ENCODE measurements at regions not wholly inside any gene's neighbourhood (a gene's known extent, or its start where the extent isn't known, plus 50 kb on each side); places are given as distances from the start of the nearest gene placed in this dataset.

DNA sequence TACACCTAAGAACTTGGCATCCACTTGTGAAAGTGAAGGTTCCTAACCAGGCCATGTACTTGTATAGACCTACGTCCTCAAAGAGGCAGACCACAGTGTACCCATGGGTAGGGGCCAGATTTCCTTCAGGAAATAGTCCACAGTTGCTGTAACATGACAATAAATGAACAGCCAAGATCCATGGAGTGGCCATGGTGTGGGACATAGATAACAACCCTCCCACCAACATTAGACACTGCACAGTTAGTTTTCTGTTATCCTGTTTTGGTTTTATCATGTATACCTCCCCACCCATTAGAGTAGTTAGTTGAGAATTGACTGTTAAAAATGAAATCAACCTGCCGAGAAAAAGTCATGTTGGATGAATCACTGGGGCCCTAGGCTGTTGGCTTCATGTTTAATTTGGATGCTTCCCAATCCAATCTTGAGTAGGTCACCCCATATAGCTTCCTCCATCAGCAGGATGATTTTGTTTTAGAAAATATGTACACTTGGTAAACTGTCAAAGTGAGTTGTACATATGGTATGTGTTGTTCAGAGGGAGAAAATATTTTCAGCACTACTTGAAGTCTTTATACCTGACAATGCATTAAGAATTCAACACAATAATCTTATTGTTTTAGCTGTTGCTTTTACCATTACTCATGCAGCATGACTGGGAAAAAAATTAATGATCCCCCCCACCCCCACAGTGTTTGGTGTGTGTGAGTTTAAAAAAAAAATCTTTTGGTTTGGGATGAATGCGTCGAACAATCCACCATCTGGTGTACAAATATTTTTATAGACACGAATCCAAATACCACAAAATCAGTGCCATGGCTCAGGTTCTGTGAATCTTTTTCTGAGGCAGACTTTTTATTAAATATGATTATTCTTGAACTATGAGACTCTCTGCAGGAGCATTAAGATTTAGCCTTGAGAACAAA is 88.3 kb upstream of the ARHGAP29 start:
- peak; percentile 90 for DNase-seq (ENCODE audit: low spot score)

DNA sequence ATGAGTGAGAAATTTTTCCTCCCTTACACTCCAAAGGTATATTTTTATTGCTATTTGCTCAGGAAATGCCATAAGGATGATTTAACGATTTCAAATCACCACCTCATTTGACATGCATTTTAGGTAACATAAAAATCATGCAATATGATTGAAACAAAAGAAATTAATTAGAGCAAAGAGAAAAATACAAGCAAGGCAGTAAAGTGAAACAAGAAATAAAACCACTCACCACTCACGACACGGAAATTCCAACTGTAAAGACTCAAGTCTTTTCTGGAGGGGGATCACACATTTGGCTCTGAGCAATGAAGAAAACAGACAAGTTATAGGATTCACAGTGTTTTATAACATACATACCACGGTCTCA is 86.8 kb upstream of the ARHGAP29 start:
- DNase-seq (ENCODE audit: low spot score): peak; percentile 19

- no peak for DNase-seq (ENCODE audit: low spot score)
Measured at GRCh38 chr1:94323311-94324177, 86.2 kb upstream of the ARHGAP29 start.

DNA sequence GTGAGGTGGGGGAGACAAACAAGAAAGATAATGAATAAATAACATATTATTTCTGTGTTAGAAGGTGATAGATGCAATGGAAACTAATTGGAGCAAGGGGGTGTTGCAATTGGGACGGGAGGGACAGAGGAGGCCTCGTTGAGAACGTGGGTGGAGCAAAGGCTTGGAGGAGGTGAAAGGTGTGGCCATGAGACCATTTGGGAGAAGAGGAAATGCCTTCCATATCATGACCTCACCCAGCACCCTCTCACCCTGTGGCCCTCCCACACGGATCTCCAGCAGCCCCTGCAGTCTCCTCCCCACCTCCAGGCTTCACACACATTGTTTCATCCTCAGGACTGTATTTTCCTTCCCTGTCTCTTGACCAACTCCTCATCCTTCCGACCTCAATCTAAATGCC is 85.3 kb upstream of the ARHGAP29 start:
- DNase-seq (ENCODE audit: low spot score): no peak

DNA sequence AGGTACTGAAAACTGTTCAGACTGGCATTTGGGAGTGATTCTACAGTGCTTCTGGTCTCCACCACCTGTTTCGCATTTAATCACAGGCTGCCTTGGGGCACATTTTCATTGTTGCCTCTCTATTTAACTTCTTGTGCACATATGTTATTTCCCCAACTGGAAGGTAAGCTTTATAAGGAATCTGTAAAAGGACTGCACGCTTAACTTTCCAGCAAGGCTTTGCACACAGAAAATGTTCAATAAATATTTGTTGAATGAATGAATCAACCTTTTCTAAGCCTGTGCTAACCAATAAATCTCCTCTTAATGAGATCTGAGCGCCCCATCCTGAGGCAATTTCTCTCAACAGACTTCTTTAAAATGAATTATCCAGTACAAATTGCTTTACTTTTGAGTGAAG is 84.3 kb upstream of the ARHGAP29 start:
- DNase-seq (ENCODE audit: low spot score): no peak

- no peak for DNase-seq (ENCODE audit: low spot score)
Measured at GRCh38 chr1:94319319-94320102, 82.1 kb upstream of the ARHGAP29 start.

GRCh38 chr1:94318505-94319030 is 81.2 kb upstream of the ARHGAP29 start:
- DNase-seq (ENCODE audit: low spot score): no peak

- no peak for DNase-seq (ENCODE audit: low spot score)
Measured at GRCh38 chr1:94317790-94318188, 80.4 kb upstream of the ARHGAP29 start.

GRCh38 chr1:94316836-94317789 is 79.7 kb upstream of the ARHGAP29 start:
- no peak for DNase-seq (ENCODE audit: low spot score)

- DNase-seq (ENCODE audit: low spot score): no peak
Measured at GRCh38 chr1:94316183-94316582, 78.8 kb upstream of the ARHGAP29 start.

GRCh38 chr1:94315552-94316116 is 78.2 kb upstream of the ARHGAP29 start:
- DNase-seq (ENCODE audit: low spot score): no peak

- no peak for DNase-seq (ENCODE audit: low spot score)
Measured at GRCh38 chr1:94314222-94314858, 77.0 kb upstream of the ARHGAP29 start.

DNA sequence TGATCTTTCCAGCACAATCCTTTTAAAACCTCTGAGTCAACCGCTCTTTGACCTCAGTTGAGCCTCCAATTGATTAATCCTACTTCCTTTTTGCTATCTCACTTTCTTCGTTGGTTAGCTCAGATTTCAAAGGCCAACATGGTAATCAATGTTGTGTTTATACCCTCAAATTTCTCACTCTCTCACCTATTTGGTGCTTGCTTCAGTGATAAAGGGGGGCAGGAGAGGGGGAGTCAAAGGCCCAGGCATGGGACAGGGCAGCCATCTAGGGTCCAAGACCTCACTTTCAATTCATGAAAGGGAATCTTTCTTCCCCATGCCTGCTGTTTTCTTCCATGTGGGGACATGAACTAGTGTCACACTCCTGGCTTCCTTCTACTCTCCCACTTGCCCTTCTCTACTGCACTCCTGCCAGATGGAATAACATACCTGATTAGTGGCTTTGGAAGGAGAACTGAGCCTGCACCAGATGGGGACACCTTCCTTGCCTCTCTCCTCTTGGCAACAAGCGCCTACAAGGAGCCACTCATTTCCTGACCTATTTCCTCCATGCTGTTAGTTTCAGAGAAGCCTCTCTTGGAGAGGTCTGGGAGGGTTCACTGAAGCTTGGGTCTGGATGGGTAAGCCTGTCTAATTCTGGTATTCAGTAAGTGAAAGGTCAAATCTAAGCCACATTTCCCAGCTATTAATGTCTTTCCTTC is 73.3 kb upstream of the ARHGAP29 start:
- DNase-seq (ENCODE audit: low spot score): no peak

- DNase-seq (ENCODE audit: low spot score): no peak
Measured at GRCh38 chr1:94309829-94310569, 72.6 kb upstream of the ARHGAP29 start.

DNA sequence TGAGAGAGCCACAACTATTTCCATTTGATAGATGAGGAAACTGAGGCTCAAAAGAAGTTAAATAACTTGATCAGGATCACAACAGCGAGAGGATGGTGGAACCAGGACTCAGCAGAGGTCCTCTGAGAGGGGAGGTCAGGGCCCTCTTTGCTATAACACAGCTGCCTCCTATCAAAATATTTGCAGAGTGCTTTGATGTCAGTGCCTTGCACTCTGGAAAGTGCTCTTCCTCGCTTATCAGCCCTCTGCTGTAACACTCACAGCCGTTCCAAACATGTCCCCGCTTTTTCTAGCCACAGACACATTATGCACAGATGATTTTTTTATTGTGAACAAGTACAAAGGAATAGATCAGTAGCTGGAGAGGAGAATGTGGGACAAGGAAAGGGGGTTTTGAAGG is 71.8 kb upstream of the ARHGAP29 start:
- no peak for DNase-seq (ENCODE audit: low spot score)

GRCh38 chr1:94306521-94306920 is 69.1 kb upstream of the ARHGAP29 start:
- DNase-seq (ENCODE audit: low spot score): no peak

DNA sequence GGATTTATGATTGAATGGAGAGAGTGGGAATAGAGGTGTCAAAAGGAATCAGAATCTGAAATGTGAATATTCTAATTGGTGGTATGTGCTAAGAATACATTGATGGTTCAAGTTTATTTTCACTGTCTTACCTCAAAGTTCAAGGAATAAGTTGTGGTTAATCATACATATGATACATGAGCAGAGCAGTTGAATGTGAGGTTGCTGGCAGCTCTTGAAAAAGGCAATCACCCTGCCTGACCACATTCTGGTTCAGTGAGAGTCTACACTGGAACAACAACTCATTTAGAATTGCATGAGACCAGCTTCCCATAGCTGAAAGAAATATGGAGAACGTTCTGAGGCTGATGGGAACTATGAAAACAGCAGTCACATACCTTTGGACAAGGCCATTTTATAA is 68.3 kb upstream of the ARHGAP29 start:
- DNase-seq (ENCODE audit: low spot score): no peak

DNA sequence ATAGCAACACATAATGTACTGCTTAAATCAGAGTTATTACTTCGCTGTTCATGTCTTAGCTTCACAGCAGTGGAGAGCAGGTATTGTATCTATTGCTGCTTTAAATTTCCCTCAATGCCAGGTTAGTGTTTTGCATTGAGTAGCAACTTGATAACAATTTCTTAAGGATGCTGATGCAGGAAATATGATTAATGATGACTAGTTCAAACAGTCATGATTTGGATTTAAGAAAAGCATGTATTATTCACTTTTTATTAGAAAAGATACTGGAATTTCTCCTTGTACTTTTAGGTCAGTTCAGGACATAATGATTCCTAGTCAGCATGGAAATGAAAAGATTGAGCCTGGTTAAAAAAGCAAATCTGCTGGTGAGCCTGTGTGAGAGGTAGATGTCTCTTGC is 67.2 kb upstream of the ARHGAP29 start:
- peak; percentile 29 for DNase-seq (ENCODE audit: low spot score)

DNA sequence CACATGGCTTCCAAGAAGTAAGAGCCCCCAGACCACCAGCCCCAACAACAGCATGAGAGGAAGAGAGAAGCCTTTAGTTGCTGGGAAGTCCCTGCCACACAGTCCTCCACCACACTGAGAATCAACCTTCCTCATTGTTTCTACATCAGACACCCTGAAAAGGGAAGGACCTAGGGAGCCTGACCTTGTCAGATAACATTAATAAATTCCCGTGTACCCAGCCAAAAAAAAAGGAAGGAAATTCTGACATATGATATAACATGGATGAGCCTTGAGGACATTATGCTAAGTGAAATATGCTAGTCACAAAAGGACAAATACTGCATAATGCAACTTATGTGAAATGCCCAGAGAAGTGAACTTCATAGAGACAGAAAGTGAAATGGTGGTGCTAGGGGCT is 65.6 kb upstream of the ARHGAP29 start:
- no peak for DNase-seq (ENCODE audit: low spot score)

Data from RKO (cell line).